ENCODE measurements at regions not wholly inside any gene's neighbourhood (a gene's known extent, or its start where the extent isn't known, plus 50 kb on each side); places are given as distances from the start of the nearest gene placed in this dataset.
"Not testable (repeated sequence)": the region's sequence is repeated elsewhere in the genome, so short reads cannot be mapped to it uniquely, and the experiment has no call there.

GRCh38 chr4:26208237-26208994 is 112.4 kb upstream of the RBPJ start:
- Histone ChIP-seq H3K4me1 (ENCODE audit: control insufficient read depth, insufficient read depth, low read length, unreplicated experiment) (peaks cover 16% of the 10 kb centered on the region), H3K27me3 (ENCODE audit: insufficient read depth, low read length) (peaks cover 38% of the 10 kb centered on the region), H2AFZ (ENCODE audit: low read length, unreplicated experiment) (no peak overlapping the region)

GRCh38 chr4:26209378-26209777 is 111.4 kb upstream of the RBPJ start:
- not testable (repeated sequence) for H3K36me3 ChIP-seq (ENCODE audit: insufficient read depth, low read length); H3K79me2 ChIP-seq (ENCODE audit: control insufficient read depth, insufficient read depth, low read length, unreplicated experiment); H2AFZ ChIP-seq (ENCODE audit: low read length, unreplicated experiment); H3K4me3 ChIP-seq (ENCODE audit: low read depth, low read length); H3K27ac ChIP-seq (ENCODE audit: low read depth, low read length)
- Histone ChIP-seq H3K4me1 (ENCODE audit: control insufficient read depth, insufficient read depth, low read length, unreplicated experiment) (peaks cover 16% of the 10 kb centered on the region), H3K27me3 (ENCODE audit: insufficient read depth, low read length) (peaks cover 44% of the 10 kb centered on the region)

More at GRCh38 chr4:26208237-26208994, 112.4 kb upstream of the RBPJ start:
- no peak overlapping the region for H3K27ac ChIP-seq (ENCODE audit: low read depth, low read length)
- no peaks in the 10 kb centered on the region for H3K79me2 ChIP-seq (ENCODE audit: control insufficient read depth, insufficient read depth, low read length, unreplicated experiment)
- H3K4me3 ChIP-seq (ENCODE audit: low read depth, low read length) = no peak overlapping the region
- no peaks in the 10 kb centered on the region for H3K36me3 ChIP-seq (ENCODE audit: insufficient read depth, low read length)

- H2AFZ ChIP-seq (ENCODE audit: low read length, unreplicated experiment) = no peak overlapping the region
- peaks cover 42% of the 10 kb centered on the region for H3K27me3 ChIP-seq (ENCODE audit: insufficient read depth, low read length)
- H3K4me3 ChIP-seq (ENCODE audit: low read depth, low read length) = no peak overlapping the region
- H3K79me2 ChIP-seq (ENCODE audit: control insufficient read depth, insufficient read depth, low read length, unreplicated experiment) = no peaks in the 10 kb centered on the region
- no peaks in the 10 kb centered on the region for H3K36me3 ChIP-seq (ENCODE audit: insufficient read depth, low read length)
- no peak overlapping the region for H3K27ac ChIP-seq (ENCODE audit: low read depth, low read length)
- no peaks in the 10 kb centered on the region for H3K4me1 ChIP-seq (ENCODE audit: control insufficient read depth, insufficient read depth, low read length, unreplicated experiment)
These were observed 108.3 kb upstream of the RBPJ start for GRCh38 chr4:26212528-26212927.

GRCh38 chr4:26213317-26213716 is 107.5 kb upstream of the RBPJ start:
- Histone ChIP-seq H3K27ac (ENCODE audit: low read depth, low read length) (no peak overlapping the region), H3K27me3 (ENCODE audit: insufficient read depth, low read length) (peaks cover 35% of the 10 kb centered on the region), H3K36me3 (ENCODE audit: insufficient read depth, low read length) (no peaks in the 10 kb centered on the region), H3K4me3 (ENCODE audit: low read depth, low read length) (no peak overlapping the region), H3K4me1 (ENCODE audit: control insufficient read depth, insufficient read depth, low read length, unreplicated experiment) (peaks cover 5% of the 10 kb centered on the region), H3K79me2 (ENCODE audit: control insufficient read depth, insufficient read depth, low read length, unreplicated experiment) (no peaks in the 10 kb centered on the region), H2AFZ (ENCODE audit: low read length, unreplicated experiment) (no peak overlapping the region)

GRCh38 chr4:26214994-26215393 is 105.8 kb upstream of the RBPJ start:
- Histone ChIP-seq H3K27me3 (ENCODE audit: insufficient read depth, low read length) (peaks cover 22% of the 10 kb centered on the region), H3K36me3 (ENCODE audit: insufficient read depth, low read length) (no peaks in the 10 kb centered on the region), H2AFZ (ENCODE audit: low read length, unreplicated experiment) (no peak overlapping the region), H3K4me1 (ENCODE audit: control insufficient read depth, insufficient read depth, low read length, unreplicated experiment) (peaks cover 7% of the 10 kb centered on the region), H3K27ac (ENCODE audit: low read depth, low read length) (no peak overlapping the region), H3K79me2 (ENCODE audit: control insufficient read depth, insufficient read depth, low read length, unreplicated experiment) (no peaks in the 10 kb centered on the region), H3K4me3 (ENCODE audit: low read depth, low read length) (no peak overlapping the region)

- H3K4me1 ChIP-seq (ENCODE audit: control insufficient read depth, insufficient read depth, low read length, unreplicated experiment) = peaks cover 12% of the 10 kb centered on the region
- no peaks in the 10 kb centered on the region for H3K36me3 ChIP-seq (ENCODE audit: insufficient read depth, low read length)
- H3K79me2 ChIP-seq (ENCODE audit: control insufficient read depth, insufficient read depth, low read length, unreplicated experiment) = no peaks in the 10 kb centered on the region
- no peak overlapping the region for H3K4me3 ChIP-seq (ENCODE audit: low read depth, low read length)
- no peak overlapping the region for H2AFZ ChIP-seq (ENCODE audit: low read length, unreplicated experiment)
- H3K27ac ChIP-seq (ENCODE audit: low read depth, low read length) = no peak overlapping the region
- peaks cover 15% of the 10 kb centered on the region for H3K27me3 ChIP-seq (ENCODE audit: insufficient read depth, low read length)
These were observed 105.1 kb upstream of the RBPJ start for GRCh38 chr4:26215725-26216124.

GRCh38 chr4:26217481-26217880 is 103.3 kb upstream of the RBPJ start:
- H3K27ac ChIP-seq (ENCODE audit: low read depth, low read length) = no peak overlapping the region
- H3K4me3 ChIP-seq (ENCODE audit: low read depth, low read length) = no peak overlapping the region
- H3K27me3 ChIP-seq (ENCODE audit: insufficient read depth, low read length) = peaks cover 9% of the 10 kb centered on the region; the same call in 1 of the 2 replicates
- H3K4me1 ChIP-seq (ENCODE audit: control insufficient read depth, insufficient read depth, low read length, unreplicated experiment) = peaks cover 12% of the 10 kb centered on the region
- no peaks in the 10 kb centered on the region for H3K79me2 ChIP-seq (ENCODE audit: control insufficient read depth, insufficient read depth, low read length, unreplicated experiment)
- H3K36me3 ChIP-seq (ENCODE audit: insufficient read depth, low read length) = no peaks in the 10 kb centered on the region
- H2AFZ ChIP-seq (ENCODE audit: low read length, unreplicated experiment) = no peak overlapping the region

GRCh38 chr4:26217961-26218676 is 102.7 kb upstream of the RBPJ start:
- Histone ChIP-seq H3K4me3 (ENCODE audit: low read depth, low read length) (no peak overlapping the region), H3K27ac (ENCODE audit: low read depth, low read length) (no peak overlapping the region), H2AFZ (ENCODE audit: low read length, unreplicated experiment) (peak overlapping the region; percentile 14), H3K36me3 (ENCODE audit: insufficient read depth, low read length) (no peaks in the 10 kb centered on the region), H3K79me2 (ENCODE audit: control insufficient read depth, insufficient read depth, low read length, unreplicated experiment) (no peaks in the 10 kb centered on the region), H3K4me1 (ENCODE audit: control insufficient read depth, insufficient read depth, low read length, unreplicated experiment) (peaks cover 12% of the 10 kb centered on the region), H3K27me3 (ENCODE audit: insufficient read depth, low read length) (peaks cover 9% of the 10 kb centered on the region; the same call in 1 of the 2 replicates)

- H2AFZ ChIP-seq (ENCODE audit: low read length, unreplicated experiment) = peak overlapping the region; percentile 14
- no peaks in the 10 kb centered on the region for H3K36me3 ChIP-seq (ENCODE audit: insufficient read depth, low read length)
- H3K79me2 ChIP-seq (ENCODE audit: control insufficient read depth, insufficient read depth, low read length, unreplicated experiment) = no peaks in the 10 kb centered on the region
- H3K27me3 ChIP-seq (ENCODE audit: insufficient read depth, low read length) = peaks cover 1% of the 10 kb centered on the region; the same call in 1 of the 2 replicates
- no peak overlapping the region for H3K4me3 ChIP-seq (ENCODE audit: low read depth, low read length)
- no peak overlapping the region for H3K27ac ChIP-seq (ENCODE audit: low read depth, low read length)
- peaks cover 12% of the 10 kb centered on the region for H3K4me1 ChIP-seq (ENCODE audit: control insufficient read depth, insufficient read depth, low read length, unreplicated experiment)
These were observed 101.9 kb upstream of the RBPJ start for GRCh38 chr4:26218677-26219605.

GRCh38 chr4:26220696-26221095 is 100.1 kb upstream of the RBPJ start:
- H3K4me1 ChIP-seq (ENCODE audit: control insufficient read depth, insufficient read depth, low read length, unreplicated experiment) = peaks cover 12% of the 10 kb centered on the region
- H3K4me3 ChIP-seq (ENCODE audit: low read depth, low read length) = no peak overlapping the region
- no peaks in the 10 kb centered on the region for H3K27me3 ChIP-seq (ENCODE audit: insufficient read depth, low read length)
- H3K36me3 ChIP-seq (ENCODE audit: insufficient read depth, low read length) = no peaks in the 10 kb centered on the region
- no peak overlapping the region for H2AFZ ChIP-seq (ENCODE audit: low read length, unreplicated experiment)
- H3K79me2 ChIP-seq (ENCODE audit: control insufficient read depth, insufficient read depth, low read length, unreplicated experiment) = no peaks in the 10 kb centered on the region
- no peak overlapping the region for H3K27ac ChIP-seq (ENCODE audit: low read depth, low read length)

Measured in ACC112 (cell line).